Astrocyte (in vitro differentiated cells and primary cell): ENCODE measurements at regions not wholly inside any gene's neighbourhood (a gene's known extent, or its start where the extent isn't known, plus 50 kb on each side); places are given as distances from the start of the nearest gene placed in this dataset.

Source experiments
- DNase-seq: peaks from one replicate; pipeline ENCODE4 v3.0.0-alpha.2; 2010; ENCODE audit warnings: low read depth
- FAIRE-seq: peaks from 2 replicates; lab custom pipeline; 2011; peaks lifted over from hg19 to GRCh38; lab: Jason Lieb, UNC
- H2AFZ ChIP-seq: 2 replicates; pipeline ENCODE4 v1.6.0; 2012; ENCODE audit warnings: low read depth, low read length, inconsistent platforms
- H3K27ac ChIP-seq: 2 replicates; pipeline ENCODE4 v1.5.1; 2011; ENCODE audit warnings: low read depth, low read length, inconsistent platforms
- H3K27me3 ChIP-seq: 2 replicates; pipeline ENCODE4 v1.6.0; 2011; ENCODE audit warnings: low read length, inconsistent platforms; ENCODE audit not compliant: insufficient read depth
- H3K36me3 ChIP-seq: 2 replicates; pipeline ENCODE4 v1.5.1; 2011; ENCODE audit warnings: low read length, inconsistent platforms; ENCODE audit not compliant: insufficient read depth
- H3K4me1 ChIP-seq: 2 replicates; pipeline ENCODE4 v1.5.1; 2011; ENCODE audit warnings: low read length, inconsistent platforms; ENCODE audit not compliant: insufficient read depth
- H3K4me2 ChIP-seq: 2 replicates; pipeline ENCODE4 v1.6.0; 2012; ENCODE audit warnings: low read length, inconsistent platforms
- H3K4me3 ChIP-seq: 2 replicates; pipeline ENCODE4 v1.5.1; 2011; ENCODE audit warnings: low read depth, mild to moderate bottlenecking, low read length, inconsistent platforms; ENCODE audit not compliant: insufficient read depth
- H3K79me2 ChIP-seq: 2 replicates; pipeline ENCODE4 v1.6.0; 2012; ENCODE audit warnings: mild to moderate bottlenecking, low read length, inconsistent platforms; ENCODE audit not compliant: insufficient read depth
- H3K9ac ChIP-seq: 2 replicates; pipeline ENCODE4 v1.6.0; 2012; ENCODE audit warnings: mild to moderate bottlenecking, low read length, inconsistent platforms
- H3K9me3 ChIP-seq: 2 replicates; pipeline ENCODE4 v1.5.1; 2012; ENCODE audit warnings: low read depth, mild to moderate bottlenecking, low read length, inconsistent platforms; ENCODE audit not compliant: insufficient read depth
- H4K20me1 ChIP-seq: 2 replicates; pipeline ENCODE4 v1.6.0; 2012; ENCODE audit warnings: low read length, inconsistent platforms; ENCODE audit not compliant: insufficient read depth
- H3K27ac Mint-ChIP-seq: one replicate; pipeline ENCODE4 v1.8.0; 2021; ENCODE audit warnings: mild to moderate bottlenecking, mixed read lengths; ENCODE audit not compliant: unreplicated experiment
- H3K27me3 Mint-ChIP-seq: one replicate; pipeline ENCODE4 v1.8.0; 2021; ENCODE audit warnings: low read depth, mixed read lengths; ENCODE audit not compliant: unreplicated experiment
- H3K36me3 Mint-ChIP-seq: one replicate; pipeline ENCODE4 v1.8.0; 2021; ENCODE audit warnings: low read depth, mixed read lengths; ENCODE audit not compliant: unreplicated experiment
- H3K4me1 Mint-ChIP-seq: one replicate; pipeline ENCODE4 v1.8.0; 2021; ENCODE audit warnings: low read depth, mixed read lengths; ENCODE audit not compliant: unreplicated experiment
- H3K4me3 Mint-ChIP-seq: one replicate; pipeline ENCODE4 v1.8.0; 2021; ENCODE audit warnings: mild to moderate bottlenecking, moderate library complexity, mixed read lengths; ENCODE audit not compliant: unreplicated experiment
- H3K9me3 Mint-ChIP-seq: one replicate; pipeline ENCODE4 v1.8.0; 2021; ENCODE audit warnings: mild to moderate bottlenecking, mixed read lengths; ENCODE audit not compliant: unreplicated experiment
- EZH2 ChIP-seq: IDR thresholded peaks from 2 replicates; pipeline ENCODE4 v1.6.1; 2012; ENCODE audit warnings: mild to moderate bottlenecking, low read length, inconsistent platforms; ENCODE audit not compliant: insufficient read depth
- TF ChIP-seq, protein P1 (sequence below): IDR thresholded peaks from 2 replicates; pipeline ENCODE4 v1.5.1; 2011; ENCODE audit warnings: low read depth, mild to moderate bottlenecking, inconsistent platforms, low read length, moderate library complexity; ENCODE audit not compliant: insufficient read depth

DNA sequence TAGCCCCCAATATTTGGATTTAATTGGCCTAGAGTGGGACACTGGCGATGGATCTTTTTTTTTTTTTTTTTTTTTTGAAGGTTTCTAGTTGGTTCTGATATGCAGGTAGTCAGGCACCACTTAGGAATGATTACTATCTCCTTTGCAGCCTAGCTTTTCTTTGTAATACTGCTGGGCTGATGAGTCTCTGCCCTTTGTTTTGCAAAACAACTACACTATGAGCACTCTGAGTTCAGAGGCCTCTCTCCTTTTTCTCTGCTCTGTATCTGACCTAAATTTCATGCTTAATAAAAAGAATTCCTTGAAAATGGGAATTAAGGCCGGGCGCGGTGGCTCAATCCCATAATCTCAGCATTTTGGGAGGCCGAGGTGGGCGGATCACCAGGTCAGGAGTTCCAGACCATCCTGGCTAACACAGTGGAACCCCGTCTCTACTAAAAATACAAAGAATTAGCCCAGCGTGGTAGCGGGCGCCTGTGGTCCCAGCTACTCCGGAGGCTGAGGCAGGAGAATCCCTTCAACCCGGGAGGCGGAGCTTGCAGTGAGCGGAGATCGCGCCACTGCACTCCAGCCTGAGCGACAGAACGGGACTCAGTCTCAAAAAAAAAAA, 1312.3 kb downstream of the FAM181B start:
- no peak overlapping the region for H3K27ac ChIP-seq
- Mint-ChIP-seq H3K4me1 (peaks cover 2% of the 10 kb centered on the region), H3K4me3 (no peak overlapping the region), H3K36me3 (no peaks in the 10 kb centered on the region), H3K27me3 (no peaks in the 10 kb centered on the region), H3K9me3 (no peaks in the 10 kb centered on the region), H3K27ac (no peak overlapping the region)
- no peak for DNase-seq
- no peaks in the 10 kb centered on the region for H3K36me3 ChIP-seq
- no peak overlapping the region for H2AFZ ChIP-seq
- H3K27me3 ChIP-seq, result no peaks in the 10 kb centered on the region
- H4K20me1 ChIP-seq, result no peaks in the 10 kb centered on the region
- no peaks in the 10 kb centered on the region for H3K4me1 ChIP-seq
- TF ChIP-seq, protein P1, sequence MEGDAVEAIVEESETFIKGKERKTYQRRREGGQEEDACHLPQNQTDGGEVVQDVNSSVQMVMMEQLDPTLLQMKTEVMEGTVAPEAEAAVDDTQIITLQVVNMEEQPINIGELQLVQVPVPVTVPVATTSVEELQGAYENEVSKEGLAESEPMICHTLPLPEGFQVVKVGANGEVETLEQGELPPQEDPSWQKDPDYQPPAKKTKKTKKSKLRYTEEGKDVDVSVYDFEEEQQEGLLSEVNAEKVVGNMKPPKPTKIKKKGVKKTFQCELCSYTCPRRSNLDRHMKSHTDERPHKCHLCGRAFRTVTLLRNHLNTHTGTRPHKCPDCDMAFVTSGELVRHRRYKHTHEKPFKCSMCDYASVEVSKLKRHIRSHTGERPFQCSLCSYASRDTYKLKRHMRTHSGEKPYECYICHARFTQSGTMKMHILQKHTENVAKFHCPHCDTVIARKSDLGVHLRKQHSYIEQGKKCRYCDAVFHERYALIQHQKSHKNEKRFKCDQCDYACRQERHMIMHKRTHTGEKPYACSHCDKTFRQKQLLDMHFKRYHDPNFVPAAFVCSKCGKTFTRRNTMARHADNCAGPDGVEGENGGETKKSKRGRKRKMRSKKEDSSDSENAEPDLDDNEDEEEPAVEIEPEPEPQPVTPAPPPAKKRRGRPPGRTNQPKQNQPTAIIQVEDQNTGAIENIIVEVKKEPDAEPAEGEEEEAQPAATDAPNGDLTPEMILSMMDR, result no peak
- no peak for TF ChIP-seq EZH2
- H3K9ac ChIP-seq, result no peak overlapping the region
- no peaks in the 10 kb centered on the region for H3K9me3 ChIP-seq
- H3K4me2 ChIP-seq, result no peak overlapping the region
- no peak overlapping the region for H3K4me3 ChIP-seq
- no peak for FAIRE-seq
- H3K79me2 ChIP-seq, result no peaks in the 10 kb centered on the region

GRCh38 chr11:81420668-81421250, 1312.9 kb downstream of the FAM181B start:
- Mint-ChIP-seq H3K36me3 (no peaks in the 10 kb centered on the region), H3K27ac (no peak overlapping the region), H3K4me1 (peaks cover 2% of the 10 kb centered on the region), H3K27me3 (no peaks in the 10 kb centered on the region), H3K9me3 (no peaks in the 10 kb centered on the region), H3K4me3 (no peak overlapping the region)
- TF ChIP-seq EZH2, result no peak
- TF ChIP-seq, protein P1, result no peak
- no peaks in the 10 kb centered on the region for H3K36me3 ChIP-seq
- FAIRE-seq (no peak), DNase-seq (no peak)
- no peaks in the 10 kb centered on the region for H3K4me1 ChIP-seq
- H3K79me2 ChIP-seq, result no peaks in the 10 kb centered on the region
- no peak overlapping the region for H3K4me3 ChIP-seq
- no peaks in the 10 kb centered on the region for H3K9me3 ChIP-seq
- H4K20me1 ChIP-seq, result no peaks in the 10 kb centered on the region
- no peak overlapping the region for H3K4me2 ChIP-seq
- H3K27me3 ChIP-seq, result no peaks in the 10 kb centered on the region
- H3K27ac ChIP-seq, result no peak overlapping the region
- no peak overlapping the region for H3K9ac ChIP-seq
- H2AFZ ChIP-seq, result no peak overlapping the region

DNA sequence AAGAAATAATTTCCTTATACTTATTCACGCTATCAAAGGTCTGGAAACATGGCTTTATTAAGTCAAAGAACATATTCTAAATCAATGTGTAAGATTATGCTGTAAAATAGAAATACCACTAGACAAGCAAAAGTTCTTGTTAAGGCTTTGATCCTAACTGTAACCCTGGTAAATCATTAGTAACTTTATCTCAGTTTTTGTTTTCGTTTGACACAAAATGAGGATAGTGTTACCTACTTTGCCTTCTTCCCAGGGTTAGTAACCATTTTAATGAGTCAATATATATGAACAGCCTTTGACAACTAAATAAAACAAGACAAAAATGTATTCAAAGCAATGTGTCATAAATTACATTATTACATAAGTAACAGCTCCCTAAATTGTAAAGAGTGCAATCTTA, 1336.3 kb downstream of the FAM181B start:
- Histone ChIP-seq H3K4me2 (no peak overlapping the region), H3K36me3 (no peaks in the 10 kb centered on the region), H3K9ac (no peak overlapping the region), H3K27me3 (no peaks in the 10 kb centered on the region), H3K4me3 (no peak overlapping the region), H4K20me1 (no peaks in the 10 kb centered on the region), H3K4me1 (no peaks in the 10 kb centered on the region), H3K9me3 (no peaks in the 10 kb centered on the region), H2AFZ (no peak overlapping the region), H3K79me2 (no peaks in the 10 kb centered on the region), H3K27ac (no peak overlapping the region)
- Mint-ChIP-seq H3K4me3 (no peak overlapping the region), H3K9me3 (no peaks in the 10 kb centered on the region), H3K27ac (no peak overlapping the region), H3K36me3 (no peaks in the 10 kb centered on the region), H3K4me1 (no peaks in the 10 kb centered on the region), H3K27me3 (no peaks in the 10 kb centered on the region)
- FAIRE-seq, result no peak
- no peak for DNase-seq
- TF ChIP-seq, protein P1, result no peak
- no peak for TF ChIP-seq EZH2
